SU-DHL-6 (cell line): ENCODE measurements at regions not wholly inside any gene's neighbourhood (a gene's known extent, or its start where the extent isn't known, plus 50 kb on each side); places are given as distances from the start of the nearest gene placed in this dataset.

Source experiments
- H2AFZ ChIP-seq: fragments of 200-600 bp; sonication (generic); 2 replicates; pipeline ENCODE4 v1.6.1; 2014; ENCODE audit warnings: low read depth, mild to moderate bottlenecking, moderate library complexity, mixed read lengths, antibody characterized with exemption, low read length; ENCODE audit not compliant: severe bottlenecking
- H3F3A ChIP-seq: fragments of 200-600 bp; shearing (Covaris generic); 2 replicates; pipeline ENCODE4 v1.6.0; 2016; ENCODE audit warnings: antibody characterized with exemption, mild to moderate bottlenecking; ENCODE audit not compliant: insufficient read depth
- H3K27ac ChIP-seq: fragments of 200-600 bp; sonication (generic); 2 replicates; pipeline ENCODE4 v1.5.1; 2016; ENCODE audit warnings: low read depth, mild to moderate bottlenecking, low read length, moderate library complexity, mixed read lengths
- H3K27me3 ChIP-seq: fragments of 200-600 bp; sonication (generic), shearing (Covaris generic); 2 replicates; pipeline ENCODE4 v1.6.0; 2014; ENCODE audit warnings: mild to moderate bottlenecking, low read length
- H3K36me3 ChIP-seq: fragments of 200-600 bp; sonication (generic); 2 replicates; pipeline ENCODE4 v1.6.1; 2014; ENCODE audit warnings: mild to moderate bottlenecking, low read length, mixed read lengths
- H3K4me2 ChIP-seq: fragments of 300-600, 200-600 bp; shearing (Covaris generic), sonication (generic); 2 replicates; pipeline ENCODE4 v1.6.0; 2014; ENCODE audit warnings: low read length, low read depth, mild to moderate bottlenecking; ENCODE audit not compliant: poor library complexity, severe bottlenecking
- H3K4me3 ChIP-seq: fragments of 200-600 bp; sonication (generic); 2 replicates; pipeline ENCODE4 v1.5.1; 2014; ENCODE audit warnings: antibody characterized with exemption, low read length, mild to moderate bottlenecking, mixed read lengths; ENCODE audit not compliant: insufficient read depth, poor library complexity, severe bottlenecking
- H3K79me2 ChIP-seq: fragments of 200-600 bp; sonication (generic); 2 replicates; pipeline ENCODE4 v1.6.1; 2014; ENCODE audit warnings: mild to moderate bottlenecking, low read length, moderate library complexity; ENCODE audit not compliant: insufficient read depth
- H3K9ac ChIP-seq: fragments of 200-600 bp; sonication (generic); 2 replicates; pipeline ENCODE4 v1.7.0; 2014; ENCODE audit warnings: mild to moderate bottlenecking, low read length
- H3K9me2 ChIP-seq: fragments of 200-600 bp; sonication (generic); replicated peaks from 2 replicates; pipeline ENCODE4 v1.6.1; 2014; ENCODE audit warnings: low read length; ENCODE audit not compliant: insufficient read depth
- H3K9me3 ChIP-seq: fragments of 200-600 bp; sonication (generic); 2 replicates; pipeline ENCODE4 v1.6.1; 2014; ENCODE audit warnings: low read length, mixed read lengths; ENCODE audit not compliant: insufficient read depth
- H4K20me1 ChIP-seq: fragments of 200-600 bp; sonication (generic); 2 replicates; pipeline ENCODE4 v1.6.1; 2014; ENCODE audit warnings: low read depth, mild to moderate bottlenecking, antibody characterized with exemption, low read length, moderate library complexity, mixed read lengths
- EZH2phosphoT487 ChIP-seq: fragments of 200-600 bp; sonication (generic), shearing (Covaris generic); conservative IDR thresholded peaks from 2 replicates; pipeline ENCODE4 v1.6.1; 2018; ENCODE audit warnings: mild to moderate bottlenecking, antibody characterized with exemption, low read length, moderate library complexity, mixed read lengths
- TF ChIP-seq, protein P1 (sequence below): fragments of 200-600 bp; sonication (generic); IDR thresholded peaks from one replicate; pipeline ENCODE4 v1.5.1; 2017; ENCODE audit warnings: antibody characterized with exemption, mild to moderate bottlenecking, low read length, moderate library complexity; ENCODE audit not compliant: insufficient read depth, poor library complexity, severe bottlenecking

DNA sequence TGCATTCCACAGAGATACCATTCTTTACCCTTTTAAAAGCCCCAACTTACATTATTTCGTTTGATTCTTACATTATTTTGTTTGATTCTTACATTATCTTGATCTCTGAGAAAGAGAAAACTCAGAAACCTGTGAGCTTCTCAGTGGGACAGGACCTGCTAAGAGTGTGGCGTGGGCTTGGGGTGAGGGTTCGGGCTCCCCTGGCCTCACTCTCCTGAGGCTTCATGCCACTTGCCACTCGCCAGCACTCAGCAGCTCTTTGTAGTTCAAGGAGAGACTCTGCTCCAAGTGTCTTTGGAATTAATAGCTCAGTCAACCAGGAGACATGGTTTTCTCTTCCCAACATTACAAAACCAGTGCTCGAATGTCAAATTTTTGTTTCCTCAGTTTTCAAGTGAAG is 132.4 kb upstream of the RGS17 start:
- Histone ChIP-seq H3F3A (no peaks in the 10 kb centered on the region), H3K79me2 (no peaks in the 10 kb centered on the region), H3K9me2 (no peaks in the 10 kb centered on the region), H3K4me3 (no peak overlapping the region), H3K9ac (no peak overlapping the region), H3K27me3 (no peaks in the 10 kb centered on the region), H3K27ac (no peak overlapping the region), H2AFZ (no peak overlapping the region), H3K36me3 (no peaks in the 10 kb centered on the region), H3K9me3 (no peaks in the 10 kb centered on the region), H3K4me2 (no peak overlapping the region), H4K20me1 (no peaks in the 10 kb centered on the region)
- TF ChIP-seq, protein P1, sequence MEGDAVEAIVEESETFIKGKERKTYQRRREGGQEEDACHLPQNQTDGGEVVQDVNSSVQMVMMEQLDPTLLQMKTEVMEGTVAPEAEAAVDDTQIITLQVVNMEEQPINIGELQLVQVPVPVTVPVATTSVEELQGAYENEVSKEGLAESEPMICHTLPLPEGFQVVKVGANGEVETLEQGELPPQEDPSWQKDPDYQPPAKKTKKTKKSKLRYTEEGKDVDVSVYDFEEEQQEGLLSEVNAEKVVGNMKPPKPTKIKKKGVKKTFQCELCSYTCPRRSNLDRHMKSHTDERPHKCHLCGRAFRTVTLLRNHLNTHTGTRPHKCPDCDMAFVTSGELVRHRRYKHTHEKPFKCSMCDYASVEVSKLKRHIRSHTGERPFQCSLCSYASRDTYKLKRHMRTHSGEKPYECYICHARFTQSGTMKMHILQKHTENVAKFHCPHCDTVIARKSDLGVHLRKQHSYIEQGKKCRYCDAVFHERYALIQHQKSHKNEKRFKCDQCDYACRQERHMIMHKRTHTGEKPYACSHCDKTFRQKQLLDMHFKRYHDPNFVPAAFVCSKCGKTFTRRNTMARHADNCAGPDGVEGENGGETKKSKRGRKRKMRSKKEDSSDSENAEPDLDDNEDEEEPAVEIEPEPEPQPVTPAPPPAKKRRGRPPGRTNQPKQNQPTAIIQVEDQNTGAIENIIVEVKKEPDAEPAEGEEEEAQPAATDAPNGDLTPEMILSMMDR = no peak
- TF ChIP-seq EZH2phosphoT487 = no peak

DNA sequence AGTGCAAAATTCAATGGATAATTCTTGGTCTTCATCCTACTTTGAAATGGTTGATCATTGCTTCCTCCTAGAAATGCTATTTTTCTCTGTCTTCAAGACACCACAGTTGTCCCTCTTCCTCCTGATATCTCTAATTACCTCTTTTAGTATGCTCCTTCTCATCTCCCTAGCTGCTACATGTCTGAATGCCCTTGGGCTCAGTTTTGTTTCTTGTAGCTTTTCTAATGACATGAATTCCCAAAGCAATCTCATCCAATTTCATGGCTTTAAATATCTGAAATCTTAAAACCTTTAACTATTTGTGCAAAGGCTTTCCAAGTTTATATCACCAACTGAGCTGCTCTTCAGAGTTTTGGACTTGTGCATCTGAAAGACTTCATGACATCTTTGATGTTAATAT is 120.2 kb upstream of the RGS17 start:
- no peaks in the 10 kb centered on the region for H3K79me2 ChIP-seq
- no peaks in the 10 kb centered on the region for H4K20me1 ChIP-seq
- H3K9me2 ChIP-seq = no peaks in the 10 kb centered on the region
- no peak overlapping the region for H3K9ac ChIP-seq
- no peaks in the 10 kb centered on the region for H3K27me3 ChIP-seq
- no peaks in the 10 kb centered on the region for H3K9me3 ChIP-seq
- no peak overlapping the region for H3K4me3 ChIP-seq
- no peak for TF ChIP-seq EZH2phosphoT487
- TF ChIP-seq, protein P1 = no peak
- H2AFZ ChIP-seq = no peak overlapping the region
- no peaks in the 10 kb centered on the region for H3F3A ChIP-seq
- no peak overlapping the region for H3K27ac ChIP-seq
- no peaks in the 10 kb centered on the region for H3K36me3 ChIP-seq
- no peak overlapping the region for H3K4me2 ChIP-seq

DNA sequence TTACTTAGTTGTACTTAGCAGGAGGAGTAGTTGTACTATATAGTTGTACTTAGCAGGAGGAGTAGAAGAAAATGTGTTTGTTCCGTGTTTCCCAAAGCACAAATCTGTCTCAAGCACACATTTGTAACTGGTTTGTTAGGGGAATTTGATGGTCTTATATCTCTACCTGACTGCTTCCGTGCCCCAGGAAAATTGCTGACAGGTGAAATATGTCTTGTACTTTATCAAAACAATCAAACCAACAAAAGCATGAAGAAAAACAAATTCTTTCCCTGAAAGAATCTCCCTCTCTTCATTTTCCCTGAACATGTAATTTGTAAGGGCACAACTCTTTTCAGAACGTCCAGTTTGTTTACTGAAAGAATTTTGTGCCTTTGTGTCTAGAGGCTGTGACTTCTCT is 106.6 kb upstream of the RGS17 start:
- H3K9me2 ChIP-seq = no peaks in the 10 kb centered on the region
- H3F3A ChIP-seq = no peaks in the 10 kb centered on the region
- no peak overlapping the region for H3K4me3 ChIP-seq
- no peak overlapping the region for H3K27ac ChIP-seq
- TF ChIP-seq, protein P1 = no peak
- TF ChIP-seq EZH2phosphoT487 = no peak
- H3K9me3 ChIP-seq = no peaks in the 10 kb centered on the region
- H4K20me1 ChIP-seq = no peaks in the 10 kb centered on the region
- H3K27me3 ChIP-seq = no peaks in the 10 kb centered on the region
- H3K36me3 ChIP-seq = no peaks in the 10 kb centered on the region
- no peaks in the 10 kb centered on the region for H3K79me2 ChIP-seq
- H2AFZ ChIP-seq = no peak overlapping the region
- no peak overlapping the region for H3K4me2 ChIP-seq
- no peak overlapping the region for H3K9ac ChIP-seq

DNA sequence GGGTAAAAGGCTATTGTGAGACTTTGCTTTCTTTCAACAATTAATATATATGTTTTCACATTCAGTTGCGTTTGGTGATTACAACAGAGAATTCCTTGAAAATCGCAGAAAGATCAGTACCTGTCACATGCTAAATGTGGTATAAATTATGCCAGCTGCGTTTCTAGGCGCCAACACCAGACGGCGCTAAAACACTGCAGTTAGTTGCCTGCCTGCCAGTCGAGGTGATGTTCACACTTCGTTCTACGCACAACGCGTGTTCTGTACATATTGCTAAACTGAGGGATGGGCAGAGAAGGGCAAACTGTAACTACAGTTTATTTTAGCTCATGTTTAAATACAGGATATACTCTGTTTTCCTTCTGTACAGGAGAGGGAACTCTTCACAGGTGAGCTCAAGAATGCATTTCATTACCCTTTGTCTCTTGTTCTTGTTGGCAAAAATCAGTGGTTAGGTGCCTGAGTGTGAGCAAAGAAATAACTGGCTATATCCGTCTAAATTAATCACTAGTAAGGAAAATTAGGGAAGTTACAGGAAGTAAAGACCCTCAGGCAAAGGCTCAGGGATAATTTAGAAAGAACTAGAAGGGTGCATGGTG is 100.1 kb upstream of the RGS17 start:
- H3K27ac ChIP-seq = no peak overlapping the region
- H4K20me1 ChIP-seq = no peaks in the 10 kb centered on the region
- no peaks in the 10 kb centered on the region for H3K9me3 ChIP-seq
- H3K9me2 ChIP-seq = no peaks in the 10 kb centered on the region
- H3K4me3 ChIP-seq = no peak overlapping the region
- no peak overlapping the region for H3K9ac ChIP-seq
- H3K36me3 ChIP-seq = no peaks in the 10 kb centered on the region
- no peaks in the 10 kb centered on the region for H3K27me3 ChIP-seq
- H3F3A ChIP-seq = no peaks in the 10 kb centered on the region
- no peak overlapping the region for H3K4me2 ChIP-seq
- TF ChIP-seq, protein P1 = peak; percentile 30
- TF ChIP-seq EZH2phosphoT487 = no peak
- no peaks in the 10 kb centered on the region for H3K79me2 ChIP-seq
- no peak overlapping the region for H2AFZ ChIP-seq
